Activated CD8-positive, alpha-beta T cell treated with anti-CD3 and anti-CD28 coated beads for 36 hours (primary cell): ENCODE measurements at regions not wholly inside any gene's neighbourhood (a gene's known extent, or its start where the extent isn't known, plus 50 kb on each side); places are given as distances from the start of the nearest gene placed in this dataset.

Experiments
- ATAC-seq: fragments of 200-7000 bp; cut with Tn5 transposase; one replicate; pipeline ENCODE4 v1.10.0; 2021; ENCODE audit warnings: mild to moderate bottlenecking, moderate library complexity
- CTCF ChIA-PET: fragments of 350-600 bp; sonication (Branson Sonifier 250); formaldehyde crosslinking; loops from one replicate; lab custom pipeline; 2021; ENCODE audit warnings: antibody characterized with exemption; lab: Charles Lee
- POLR2A ChIA-PET: fragments of 350-600 bp; sonication (Branson Sonifier 250); formaldehyde crosslinking; loops from one replicate; lab custom pipeline; 2021; ENCODE audit warnings: antibody characterized with exemption; lab: Charles Lee
- DNase-seq: peaks from one replicate; pipeline ENCODE4 v3.0.0-alpha.2; 2020
- H3K27ac Mint-ChIP-seq: one replicate; pipeline ENCODE4 v1.8.0; 2021; ENCODE audit warnings: mild to moderate bottlenecking, mixed read lengths
- H3K27me3 Mint-ChIP-seq: one replicate; pipeline ENCODE4 v1.8.0; 2021; ENCODE audit warnings: mixed read lengths
- H3K36me3 Mint-ChIP-seq: one replicate; pipeline ENCODE4 v1.8.0; 2021; ENCODE audit warnings: low read depth, mixed read lengths
- H3K4me1 Mint-ChIP-seq: one replicate; pipeline ENCODE4 v1.8.0; 2021; ENCODE audit warnings: low read depth, mixed read lengths
- H3K4me3 Mint-ChIP-seq: one replicate; pipeline ENCODE4 v1.8.0; 2021; ENCODE audit warnings: mild to moderate bottlenecking, moderate library complexity, mixed read lengths
- H3K9me3 Mint-ChIP-seq: one replicate; pipeline ENCODE4 v1.8.0; 2021; ENCODE audit warnings: mixed read lengths
- intact Hi-C: fragments of 100-400 bp; cut with micrococcal nuclease; formaldehyde crosslinking; loops from one replicate; pipeline ENCODE4 v1.10.0; 2022
- TF ChIP-seq, protein P1 (sequence below): fragments of 200-600 bp; IDR thresholded peaks from one replicate; pipeline ENCODE4 v1.8.0; 2022; ENCODE audit warnings: antibody characterized with exemption, mild to moderate bottlenecking

DNA sequence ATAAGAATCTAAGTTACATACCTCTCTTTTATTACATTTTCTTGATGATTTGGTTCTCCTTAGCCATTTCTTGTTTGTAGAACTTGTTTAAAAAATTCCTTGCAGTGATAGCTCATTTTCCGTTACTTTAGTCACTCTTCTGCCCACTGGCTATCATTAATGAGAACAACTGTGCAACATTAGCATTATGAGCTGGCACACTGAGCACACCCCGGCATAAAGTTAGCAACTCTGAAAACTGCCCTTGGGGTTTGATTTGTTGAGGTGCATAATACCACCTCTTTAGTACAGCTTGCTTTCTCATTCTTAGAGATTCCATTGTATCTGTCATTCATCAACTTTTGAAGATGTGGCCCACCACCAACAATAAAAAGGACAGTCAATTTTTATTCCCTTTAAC lies 87.6 kb upstream of the ADCY1 start:
- TF ChIP-seq, protein P1, sequence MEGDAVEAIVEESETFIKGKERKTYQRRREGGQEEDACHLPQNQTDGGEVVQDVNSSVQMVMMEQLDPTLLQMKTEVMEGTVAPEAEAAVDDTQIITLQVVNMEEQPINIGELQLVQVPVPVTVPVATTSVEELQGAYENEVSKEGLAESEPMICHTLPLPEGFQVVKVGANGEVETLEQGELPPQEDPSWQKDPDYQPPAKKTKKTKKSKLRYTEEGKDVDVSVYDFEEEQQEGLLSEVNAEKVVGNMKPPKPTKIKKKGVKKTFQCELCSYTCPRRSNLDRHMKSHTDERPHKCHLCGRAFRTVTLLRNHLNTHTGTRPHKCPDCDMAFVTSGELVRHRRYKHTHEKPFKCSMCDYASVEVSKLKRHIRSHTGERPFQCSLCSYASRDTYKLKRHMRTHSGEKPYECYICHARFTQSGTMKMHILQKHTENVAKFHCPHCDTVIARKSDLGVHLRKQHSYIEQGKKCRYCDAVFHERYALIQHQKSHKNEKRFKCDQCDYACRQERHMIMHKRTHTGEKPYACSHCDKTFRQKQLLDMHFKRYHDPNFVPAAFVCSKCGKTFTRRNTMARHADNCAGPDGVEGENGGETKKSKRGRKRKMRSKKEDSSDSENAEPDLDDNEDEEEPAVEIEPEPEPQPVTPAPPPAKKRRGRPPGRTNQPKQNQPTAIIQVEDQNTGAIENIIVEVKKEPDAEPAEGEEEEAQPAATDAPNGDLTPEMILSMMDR: no peak
- no peak overlapping the region for H3K27ac Mint-ChIP-seq
- no peaks in the 10 kb centered on the region for H3K36me3 Mint-ChIP-seq
- no peak overlapping the region for H3K4me3 Mint-ChIP-seq
- peaks cover 1% of the 10 kb centered on the region for H3K9me3 Mint-ChIP-seq
- ChIA-PET CTCF (no interaction called here), POLR2A (no interaction called here)
- no peak for ATAC-seq
- intact Hi-C loops: no loop called here
- peaks cover 5% of the 10 kb centered on the region for H3K27me3 Mint-ChIP-seq
- DNase-seq: no peak
- no peaks in the 10 kb centered on the region for H3K4me1 Mint-ChIP-seq

DNA sequence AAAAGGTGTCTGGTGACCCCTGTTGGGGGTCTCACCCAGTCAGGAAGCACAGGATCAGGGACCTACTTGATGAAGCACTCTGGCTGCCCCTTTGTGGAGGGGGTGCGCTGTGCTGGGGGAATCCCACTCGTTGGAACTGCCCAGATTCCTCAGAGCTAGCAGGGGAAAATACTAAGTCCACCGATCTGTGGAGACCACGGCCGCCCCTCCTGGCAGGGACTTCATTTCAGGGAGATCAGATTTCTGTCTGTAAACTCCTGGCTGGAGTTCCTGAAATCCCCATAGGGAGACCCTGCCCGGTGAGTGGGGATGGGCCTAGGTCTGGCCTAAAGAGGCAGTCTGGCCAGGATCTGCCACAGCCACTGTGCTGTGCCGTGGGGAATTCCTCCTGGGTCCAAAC lies 79.3 kb upstream of the ADCY1 start:
- Mint-ChIP-seq H3K4me1 (no peaks in the 10 kb centered on the region), H3K36me3 (no peaks in the 10 kb centered on the region), H3K27ac (no peak overlapping the region), H3K4me3 (no peak overlapping the region), H3K27me3 (peaks cover 6% of the 10 kb centered on the region), H3K9me3 (peaks cover 6% of the 10 kb centered on the region)
- ChIA-PET POLR2A (no interaction called here), CTCF (no interaction called here)
- intact Hi-C loops: no loop called here
- no peak for ATAC-seq
- TF ChIP-seq, protein P1: no peak
- DNase-seq: no peak

DNA sequence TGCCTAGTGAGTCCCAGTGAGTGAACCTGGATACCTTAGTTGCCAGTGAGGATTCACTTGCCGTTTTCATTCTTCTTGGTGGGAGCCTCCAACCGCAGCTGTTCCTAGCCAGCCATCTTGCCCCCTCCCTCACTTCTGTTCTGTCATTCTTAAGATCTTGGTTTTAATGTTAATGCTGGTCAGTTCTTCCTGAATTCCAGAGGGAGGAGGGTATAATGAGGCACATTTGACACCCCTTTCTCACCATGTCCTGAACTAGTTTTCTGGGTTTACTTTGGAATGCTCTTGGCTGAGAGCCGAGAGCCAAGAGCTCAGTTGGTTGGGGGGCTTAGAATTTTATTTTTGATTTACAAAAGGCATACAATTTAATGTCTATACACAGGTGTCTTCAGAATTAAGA lies 78.5 kb upstream of the ADCY1 start:
- Mint-ChIP-seq H3K4me3 (no peak overlapping the region), H3K27me3 (peaks cover 6% of the 10 kb centered on the region), H3K4me1 (no peaks in the 10 kb centered on the region), H3K27ac (no peak overlapping the region), H3K36me3 (no peaks in the 10 kb centered on the region), H3K9me3 (peaks cover 6% of the 10 kb centered on the region)
- intact Hi-C loops: no loop called here
- POLR2A ChIA-PET: no interaction called here
- CTCF ChIA-PET: no interaction called here
- TF ChIP-seq, protein P1: no peak
- DNase-seq (no peak), ATAC-seq (no peak)

DNA sequence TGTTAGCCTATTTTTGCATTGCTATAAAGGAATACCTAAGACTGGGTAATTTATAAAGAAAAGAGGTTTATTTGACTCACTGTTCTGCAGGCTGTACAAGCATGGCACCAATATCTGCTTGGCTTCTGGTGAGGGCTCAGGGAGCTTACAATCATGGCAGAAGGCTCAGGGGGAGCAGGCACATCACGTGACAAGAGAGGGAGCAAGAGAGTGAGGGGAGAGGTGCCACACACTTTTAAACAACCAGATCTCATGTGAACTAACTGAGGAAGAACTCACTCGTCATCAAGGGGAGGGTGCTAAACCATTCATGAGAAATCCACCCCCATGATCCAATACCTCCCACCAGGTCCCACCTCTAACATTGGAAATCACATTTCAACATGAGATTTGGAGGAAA lies 73.9 kb upstream of the ADCY1 start:
- Mint-ChIP-seq H3K36me3 (no peaks in the 10 kb centered on the region), H3K4me1 (no peaks in the 10 kb centered on the region), H3K9me3 (peaks cover 4% of the 10 kb centered on the region), H3K4me3 (no peak overlapping the region), H3K27ac (no peak overlapping the region), H3K27me3 (peaks cover 6% of the 10 kb centered on the region)
- intact Hi-C loops: no loop called here
- ChIA-PET CTCF (no interaction called here), POLR2A (no interaction called here)
- DNase-seq (no peak), ATAC-seq (no peak)
- TF ChIP-seq, protein P1: no peak

DNA sequence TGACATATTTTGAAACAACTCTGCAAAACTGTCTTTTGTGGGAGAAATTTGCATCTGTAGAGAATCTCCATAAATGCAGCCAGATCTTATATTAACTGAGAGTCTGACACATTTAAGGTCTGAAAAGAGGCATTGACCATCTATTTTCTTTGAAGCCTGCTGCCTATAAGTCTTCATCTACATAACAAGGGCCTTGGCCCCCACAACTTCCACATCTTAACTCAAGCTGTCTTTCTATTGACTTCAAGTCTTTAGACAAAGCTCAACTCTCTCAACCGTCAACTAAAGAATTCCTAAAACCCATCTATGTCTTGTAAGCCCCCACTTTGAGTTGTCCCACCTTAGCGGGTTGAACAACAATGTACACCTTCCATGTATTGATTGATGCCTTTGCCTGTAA lies 72.4 kb upstream of the ADCY1 start:
- ChIA-PET CTCF (no interaction called here), POLR2A (no interaction called here)
- Mint-ChIP-seq H3K27me3 (peaks cover 3% of the 10 kb centered on the region), H3K4me1 (no peaks in the 10 kb centered on the region), H3K4me3 (no peak overlapping the region), H3K9me3 (peaks cover 13% of the 10 kb centered on the region), H3K27ac (no peak overlapping the region), H3K36me3 (no peaks in the 10 kb centered on the region)
- DNase-seq (no peak), ATAC-seq (no peak)
- TF ChIP-seq, protein P1: no peak
- intact Hi-C loops: no loop called here
